CD8-positive, alpha-beta memory T cell (primary cell): ENCODE measurements at regions not wholly inside any gene's neighbourhood (a gene's known extent, or its start where the extent isn't known, plus 50 kb on each side); places are given as distances from the start of the nearest gene placed in this dataset.

Experiments used
- CTCF ChIA-PET: fragments of 350-600 bp; sonication (Branson Sonifier 250); formaldehyde crosslinking; loops from one replicate; lab custom pipeline; 2021; ENCODE audit warnings: antibody characterized with exemption; lab: Charles Lee
- POLR2A ChIA-PET: fragments of 350-600 bp; sonication (Branson Sonifier 250); formaldehyde crosslinking; loops from one replicate; lab custom pipeline; 2021; ENCODE audit warnings: antibody characterized with exemption; lab: Charles Lee
- DNase-seq, 5 donors: peaks; one replicate each; pipeline versions ENCODE4 v3.0.0 to v3.0.0-alpha.2; 2020 to 2022; ENCODE audit warnings: mixed read lengths in 1 of 5
- H3K27ac ChIP-seq: one replicate; pipeline ENCODE4 v1.7.0; 2013; ENCODE audit warnings: low read depth, mild to moderate bottlenecking, low read length, moderate library complexity
- H3K27me3 ChIP-seq: 2 replicates; pipeline ENCODE4 v1.7.0; 2013; ENCODE audit warnings: low read length, mild to moderate bottlenecking; ENCODE audit not compliant: insufficient read depth, poor library complexity, severe bottlenecking
- H3K36me3 ChIP-seq: 2 replicates; pipeline ENCODE4 v1.7.0; 2013; ENCODE audit warnings: mild to moderate bottlenecking, low read length, moderate library complexity; ENCODE audit not compliant: insufficient read depth
- H3K4me1 ChIP-seq: 2 replicates; pipeline ENCODE4 v1.7.0; 2013; ENCODE audit warnings: mild to moderate bottlenecking, low read length, moderate library complexity; ENCODE audit not compliant: insufficient read depth
- H3K4me3 ChIP-seq: 2 replicates; pipeline ENCODE4 v1.7.0; 2013; ENCODE audit warnings: mild to moderate bottlenecking, low read length
- H3K9me3 ChIP-seq: 2 replicates; pipeline ENCODE4 v1.7.0; 2013; ENCODE audit warnings: mild to moderate bottlenecking, low read length
- H3K27ac Mint-ChIP-seq, 8 donors: one replicate each; pipeline ENCODE4 v1.8.0; 2020 to 2021; ENCODE audit warnings: mixed read lengths in 8 of 8, mild to moderate bottlenecking in 6 of 8, inconsistent platforms in 3 of 8, moderate library complexity in 3 of 8
- H3K27me3 Mint-ChIP-seq, 2 donors: one replicate each; pipeline ENCODE4 v1.8.0; 2020 to 2021; ENCODE audit warnings: mixed read lengths in 2 of 2, mild to moderate bottlenecking in 1 of 2, moderate library complexity in 1 of 2
- H3K36me3 Mint-ChIP-seq, 3 donors: one replicate each; pipeline ENCODE4 v1.8.0; 2020 to 2021; ENCODE audit warnings: mixed read lengths in 3 of 3, inconsistent platforms in 1 of 3, mild to moderate bottlenecking in 1 of 3
- H3K4me1 Mint-ChIP-seq, 3 donors: one replicate each; pipeline ENCODE4 v1.8.0; 2020 to 2021; ENCODE audit warnings: mixed read lengths in 3 of 3, inconsistent platforms in 1 of 3, mild to moderate bottlenecking in 1 of 3
- H3K4me3 Mint-ChIP-seq, 7 donors: one replicate each; pipeline ENCODE4 v1.8.0; 2020 to 2021; ENCODE audit warnings: mixed read lengths in 7 of 7, mild to moderate bottlenecking in 6 of 7, moderate library complexity in 4 of 7, inconsistent platforms in 2 of 7
- H3K9me3 Mint-ChIP-seq, 5 donors: one replicate each; pipeline ENCODE4 v1.8.0; 2020 to 2022; ENCODE audit warnings: mixed read lengths in 5 of 5, mild to moderate bottlenecking in 3 of 5, moderate library complexity in 2 of 5, inconsistent platforms in 1 of 5

DNA sequence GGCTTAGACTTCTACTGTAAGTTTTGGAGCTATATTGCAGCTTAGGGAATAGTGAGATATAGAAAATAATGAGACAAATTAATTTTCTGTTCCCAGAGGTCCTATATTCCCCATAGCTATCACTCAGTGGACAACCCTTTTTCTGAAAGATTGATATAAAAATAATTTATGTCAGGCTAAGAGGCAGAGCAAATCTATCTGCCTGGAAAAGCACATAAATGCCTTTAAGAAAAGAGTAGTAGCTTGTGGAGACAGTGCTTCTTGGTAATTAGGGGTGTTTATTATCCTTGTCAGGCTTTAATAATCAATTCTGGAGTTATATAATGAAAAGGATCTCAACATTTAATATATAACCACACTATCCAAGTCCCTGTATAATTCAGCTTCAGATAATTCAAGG, 1162.8 kb upstream of the PCDH20 start:
- Mint-ChIP-seq H3K36me3 (no peaks in the 10 kb centered on the region), H3K4me1 (no peaks in the 10 kb centered on the region), H3K27me3 (no peaks in the 10 kb centered on the region), H3K27ac (no peak overlapping the region), H3K9me3 (peaks cover 0 to 22% (median 4%) of the 10 kb centered on the region in 5 donors), H3K4me3 (no peak overlapping the region)
- Histone ChIP-seq H3K36me3 (no peaks in the 10 kb centered on the region), H3K9me3 (no peaks in the 10 kb centered on the region), H3K4me1 (no peaks in the 10 kb centered on the region), H3K27ac (no peak overlapping the region), H3K4me3 (no peak overlapping the region), H3K27me3 (no peaks in the 10 kb centered on the region)
- ChIA-PET POLR2A (no interaction called here), CTCF (no interaction called here)
- DNase-seq, result no peak

DNA sequence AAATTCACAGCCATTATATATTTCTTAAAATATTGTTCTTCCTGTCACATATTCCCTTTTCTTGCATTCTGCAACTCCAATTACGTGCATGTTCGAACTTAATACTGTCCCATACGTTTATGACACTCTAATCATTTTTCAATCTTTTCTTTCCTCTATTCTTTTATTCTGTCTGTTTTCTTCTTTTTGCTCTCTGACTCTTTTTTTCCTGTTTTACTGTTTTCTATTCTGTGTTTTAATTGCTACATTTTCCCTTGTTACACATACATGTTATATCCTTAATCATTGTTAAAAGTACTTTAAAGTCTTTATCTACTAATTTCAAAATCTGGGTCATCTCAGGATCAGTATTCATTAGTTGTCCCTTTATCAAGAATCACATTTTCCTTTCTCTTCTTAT, 1149.1 kb upstream of the PCDH20 start:
- H3K9me3 Mint-ChIP-seq, result peaks cover 0 to 19% (median 8%) of the 10 kb centered on the region in 5 donors
- H3K27me3 Mint-ChIP-seq, result peaks cover 0 to 1% of the 10 kb centered on the region in 2 donors
- H3K27me3 ChIP-seq, result no peaks in the 10 kb centered on the region
- H3K4me3 ChIP-seq, result no peak overlapping the region
- H3K36me3 Mint-ChIP-seq, result no peaks in the 10 kb centered on the region
- no peak overlapping the region for H3K4me3 Mint-ChIP-seq
- ChIA-PET POLR2A (no interaction called here), CTCF (no interaction called here)
- H3K4me1 Mint-ChIP-seq, result no peaks in the 10 kb centered on the region
- DNase-seq, result no peak
- H3K36me3 ChIP-seq, result no peaks in the 10 kb centered on the region
- no peaks in the 10 kb centered on the region for H3K9me3 ChIP-seq
- H3K27ac ChIP-seq, result no peak overlapping the region
- no peak overlapping the region for H3K27ac Mint-ChIP-seq
- no peaks in the 10 kb centered on the region for H3K4me1 ChIP-seq

DNA sequence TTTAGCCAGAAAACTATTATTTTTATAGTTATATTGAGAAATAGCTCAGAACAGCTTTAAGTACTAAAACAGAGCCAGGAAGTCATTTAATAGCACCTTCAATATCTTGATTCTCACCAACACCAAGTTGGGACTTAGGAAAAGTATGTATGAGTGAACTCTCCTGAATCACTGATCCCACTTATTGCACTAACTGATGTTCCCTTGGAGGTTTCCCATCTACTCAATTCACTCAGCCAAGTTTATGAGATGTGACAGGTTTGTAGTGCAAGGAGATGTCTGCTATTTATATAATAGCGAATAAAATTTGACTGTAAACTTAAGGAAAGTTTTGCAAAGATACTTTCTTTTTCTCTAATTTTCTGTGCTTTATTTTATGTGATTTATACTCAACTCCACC, 1147.6 kb upstream of the PCDH20 start:
- no peak overlapping the region for H3K27ac ChIP-seq
- no peaks in the 10 kb centered on the region for H3K4me1 ChIP-seq
- ChIA-PET POLR2A (no interaction called here), CTCF (no interaction called here)
- H3K4me3 ChIP-seq, result no peak overlapping the region
- no peaks in the 10 kb centered on the region for H3K36me3 ChIP-seq
- no peaks in the 10 kb centered on the region for H3K36me3 Mint-ChIP-seq
- H3K27ac Mint-ChIP-seq, result no peak overlapping the region
- H3K9me3 ChIP-seq, result no peaks in the 10 kb centered on the region
- no peak for DNase-seq
- peaks cover 0 to 13% (median 9%) of the 10 kb centered on the region in 5 donors for H3K9me3 Mint-ChIP-seq
- H3K4me1 Mint-ChIP-seq, result no peaks in the 10 kb centered on the region
- H3K4me3 Mint-ChIP-seq, result no peak overlapping the region
- H3K27me3 ChIP-seq, result no peaks in the 10 kb centered on the region
- H3K27me3 Mint-ChIP-seq, result peaks cover 0 to 1% of the 10 kb centered on the region in 2 donors

DNA sequence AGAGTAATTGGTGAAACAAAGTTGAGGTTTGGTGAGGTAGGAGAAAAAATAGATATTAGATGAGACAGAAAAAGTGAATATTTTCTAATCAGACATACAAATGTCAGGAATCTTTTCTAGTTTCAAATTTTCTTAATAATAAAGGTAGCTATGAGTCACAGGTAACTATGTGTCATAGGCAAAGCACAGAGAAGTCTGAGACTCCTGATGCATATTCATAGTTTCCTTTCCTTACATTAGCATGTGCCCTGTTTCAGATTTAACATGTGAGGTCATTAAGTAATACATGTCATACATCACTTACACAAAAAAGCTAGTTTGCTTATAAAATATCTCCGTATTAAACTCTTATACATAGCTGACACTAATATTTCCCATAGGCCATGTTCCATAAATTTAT, 1141.3 kb upstream of the PCDH20 start:
- H3K4me1 Mint-ChIP-seq, result no peaks in the 10 kb centered on the region
- no peaks in the 10 kb centered on the region for H3K36me3 ChIP-seq
- ChIA-PET CTCF (no interaction called here), POLR2A (no interaction called here)
- no peaks in the 10 kb centered on the region for H3K9me3 ChIP-seq
- no peak overlapping the region for H3K4me3 Mint-ChIP-seq
- H3K27me3 ChIP-seq, result no peaks in the 10 kb centered on the region
- no peak overlapping the region for H3K4me3 ChIP-seq
- H3K36me3 Mint-ChIP-seq, result no peaks in the 10 kb centered on the region
- no peak for DNase-seq
- H3K27ac ChIP-seq, result no peak overlapping the region
- no peak overlapping the region for H3K27ac Mint-ChIP-seq
- no peaks in the 10 kb centered on the region for H3K4me1 ChIP-seq
- peaks cover 2 to 30% (median 9%) of the 10 kb centered on the region in 5 donors for H3K9me3 Mint-ChIP-seq
- peaks cover 0 to 1% of the 10 kb centered on the region in 2 donors for H3K27me3 Mint-ChIP-seq

DNA sequence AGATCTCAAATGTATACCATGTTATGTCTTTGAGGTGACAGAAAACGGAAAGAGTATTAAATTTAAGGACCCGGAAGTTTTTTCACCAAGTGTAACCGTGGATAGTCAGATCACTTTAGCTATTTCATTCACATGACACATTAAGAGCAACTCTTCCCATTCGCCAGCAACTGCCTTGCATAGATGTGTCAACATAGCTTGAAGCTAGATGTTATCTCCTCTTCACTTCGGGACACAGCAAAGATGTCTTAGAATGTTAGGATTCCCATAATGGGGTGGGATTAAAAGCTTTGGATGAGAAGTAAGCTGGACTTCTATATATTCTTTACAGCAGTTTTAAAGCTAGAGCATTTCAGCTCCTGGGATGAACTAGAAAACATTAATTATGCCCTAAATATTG, 1135.9 kb upstream of the PCDH20 start:
- Mint-ChIP-seq H3K36me3 (no peaks in the 10 kb centered on the region), H3K4me1 (no peaks in the 10 kb centered on the region), H3K27ac (no peak overlapping the region), H3K9me3 (peaks cover 2 to 32% (median 6%) of the 10 kb centered on the region in 5 donors), H3K4me3 (no peak overlapping the region), H3K27me3 (no peaks in the 10 kb centered on the region)
- Histone ChIP-seq H3K27ac (no peak overlapping the region), H3K9me3 (no peaks in the 10 kb centered on the region), H3K4me3 (no peak overlapping the region), H3K27me3 (no peaks in the 10 kb centered on the region), H3K36me3 (no peaks in the 10 kb centered on the region), H3K4me1 (no peaks in the 10 kb centered on the region)
- ChIA-PET CTCF (no interaction called here), POLR2A (no interaction called here)
- DNase-seq, result no peak

DNA sequence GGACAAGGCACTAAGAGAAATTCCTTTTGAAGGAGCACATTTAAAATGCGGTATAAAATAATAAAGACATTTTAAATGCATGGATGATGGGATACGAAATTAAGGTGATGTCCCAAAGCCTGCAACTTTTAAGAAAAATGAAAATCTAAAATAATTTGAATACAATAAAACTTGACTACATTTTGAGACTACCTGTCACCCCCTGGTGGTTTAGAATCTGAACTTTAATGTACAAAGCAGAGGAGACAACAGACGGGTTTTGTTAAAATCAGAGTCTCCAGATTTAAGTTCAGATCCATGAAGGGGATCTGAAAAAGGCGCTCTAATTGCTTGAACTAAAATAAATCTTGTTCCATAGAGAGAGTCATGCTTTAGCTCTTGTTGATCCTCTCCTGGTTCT, 1129.3 kb upstream of the PCDH20 start:
- ChIA-PET CTCF (no interaction called here), POLR2A (no interaction called here)
- H3K36me3 Mint-ChIP-seq, result no peaks in the 10 kb centered on the region
- peaks cover 0 to 36% (median 1%) of the 10 kb centered on the region in 5 donors for H3K9me3 Mint-ChIP-seq
- H3K27ac Mint-ChIP-seq, result no peak overlapping the region
- Histone ChIP-seq H3K4me1 (no peaks in the 10 kb centered on the region), H3K9me3 (no peaks in the 10 kb centered on the region), H3K27me3 (no peaks in the 10 kb centered on the region), H3K4me3 (no peak overlapping the region), H3K27ac (no peak overlapping the region), H3K36me3 (no peaks in the 10 kb centered on the region)
- DNase-seq, result no peak
- no peaks in the 10 kb centered on the region for H3K27me3 Mint-ChIP-seq
- no peaks in the 10 kb centered on the region for H3K4me1 Mint-ChIP-seq
- H3K4me3 Mint-ChIP-seq, result no peak overlapping the region

DNA sequence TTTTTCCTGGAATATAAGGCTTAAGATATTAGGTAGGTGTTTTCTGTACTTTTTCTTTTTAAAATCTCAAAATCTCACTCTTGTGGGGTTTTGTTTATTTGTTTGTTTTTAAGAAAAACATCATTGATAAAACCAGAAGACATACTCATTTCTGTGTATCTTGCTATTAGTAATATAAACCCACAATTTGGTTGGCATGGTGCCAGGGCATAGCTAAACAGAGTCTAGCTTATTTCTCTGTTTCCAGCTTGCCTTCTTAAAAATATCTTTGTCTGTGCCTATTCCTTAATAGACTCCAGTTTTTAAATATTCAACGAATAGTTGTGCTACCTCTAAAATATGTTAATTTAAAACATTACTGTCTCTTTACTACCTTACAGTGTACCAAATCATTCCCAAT, 1121.9 kb upstream of the PCDH20 start:
- ChIA-PET CTCF (no interaction called here), POLR2A (no interaction called here)
- Mint-ChIP-seq H3K4me3 (no peak overlapping the region), H3K36me3 (no peaks in the 10 kb centered on the region), H3K27me3 (no peaks in the 10 kb centered on the region), H3K9me3 (peaks cover 2 to 19% (median 6%) of the 10 kb centered on the region in 5 donors), H3K27ac (no peak overlapping the region), H3K4me1 (no peaks in the 10 kb centered on the region)
- Histone ChIP-seq H3K27ac (no peak overlapping the region), H3K4me3 (no peak overlapping the region), H3K36me3 (no peaks in the 10 kb centered on the region), H3K9me3 (no peaks in the 10 kb centered on the region), H3K4me1 (no peaks in the 10 kb centered on the region), H3K27me3 (no peaks in the 10 kb centered on the region)
- no peak for DNase-seq

DNA sequence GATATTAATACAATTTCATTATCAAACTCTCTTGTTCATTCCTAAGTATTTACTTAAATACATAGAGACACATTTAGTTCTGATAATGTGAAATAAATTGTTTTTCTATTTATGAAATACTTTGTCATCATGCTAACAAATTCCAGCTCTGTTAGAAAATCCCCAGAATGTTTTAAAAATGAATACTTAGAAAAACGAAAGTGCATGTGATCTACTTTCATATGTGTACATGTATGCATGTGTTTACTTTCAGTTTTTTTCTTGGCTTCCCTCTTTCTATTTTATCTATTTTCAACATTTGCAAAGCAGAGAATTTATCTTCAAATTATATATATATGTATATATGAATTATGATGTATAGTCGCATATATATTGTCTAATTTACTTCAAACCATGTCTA, 1110.0 kb upstream of the PCDH20 start:
- H3K9me3 Mint-ChIP-seq, result peaks cover 2 to 11% (median 7%) of the 10 kb centered on the region in 5 donors

DNA sequence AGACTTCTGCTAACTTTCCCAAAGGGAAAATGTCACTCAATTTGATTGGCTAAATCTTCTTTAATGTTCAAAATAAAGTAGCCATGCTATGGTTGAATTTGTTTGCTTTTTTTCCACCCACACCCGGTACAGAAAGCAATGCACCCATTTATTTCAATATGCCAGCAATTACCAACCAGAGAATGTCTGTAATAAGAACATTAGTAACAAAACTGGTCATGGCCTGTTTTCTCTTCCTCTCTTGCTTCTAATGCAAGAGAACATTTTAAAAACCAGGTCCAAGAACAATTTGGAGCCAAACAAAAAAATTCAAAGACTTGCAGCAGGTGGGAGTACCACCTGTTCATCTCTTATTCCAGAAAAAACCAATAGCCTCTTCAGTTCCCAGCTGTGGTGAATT, 1108.8 kb upstream of the PCDH20 start:
- ChIA-PET POLR2A (no interaction called here), CTCF (no interaction called here)
- Mint-ChIP-seq H3K4me1 (no peaks in the 10 kb centered on the region), H3K4me3 (no peak overlapping the region), H3K27ac (no peak overlapping the region), H3K36me3 (peaks cover 0 to 2% (median 0%) of the 10 kb centered on the region in 3 donors), H3K27me3 (no peaks in the 10 kb centered on the region), H3K9me3 (peaks cover 5 to 15% (median 9%) of the 10 kb centered on the region in 5 donors)
- Histone ChIP-seq H3K9me3 (no peaks in the 10 kb centered on the region), H3K27me3 (no peaks in the 10 kb centered on the region), H3K27ac (no peak overlapping the region), H3K4me1 (no peaks in the 10 kb centered on the region), H3K36me3 (no peaks in the 10 kb centered on the region), H3K4me3 (no peak overlapping the region)
- DNase-seq, result no peak

More for the DNA sequence above, 1110.0 kb upstream of the PCDH20 start:
- no peaks in the 10 kb centered on the region for H3K27me3 Mint-ChIP-seq
- ChIA-PET POLR2A (no interaction called here), CTCF (no interaction called here)
- no peak overlapping the region for H3K4me3 ChIP-seq
- peaks cover 0 to 2% (median 0%) of the 10 kb centered on the region in 3 donors for H3K36me3 Mint-ChIP-seq
- no peak for DNase-seq
- no peaks in the 10 kb centered on the region for H3K36me3 ChIP-seq
- H3K27me3 ChIP-seq, result no peaks in the 10 kb centered on the region
- no peaks in the 10 kb centered on the region for H3K9me3 ChIP-seq
- no peak overlapping the region for H3K4me3 Mint-ChIP-seq
- H3K27ac Mint-ChIP-seq, result no peak overlapping the region
- no peaks in the 10 kb centered on the region for H3K4me1 Mint-ChIP-seq
- no peaks in the 10 kb centered on the region for H3K4me1 ChIP-seq
- H3K27ac ChIP-seq, result no peak overlapping the region
